Body of pancreas (tissue), 4 donors: ENCODE measurements at regions not wholly inside any gene's neighbourhood (a gene's known extent, or its start where the extent isn't known, plus 50 kb on each side); places are given as distances from the start of the nearest gene placed in this dataset.

ENCODE experiments used
- ATAC-seq: fragments of 150-250 bp; one replicate; pipeline ENCODE4 v1.9.1; 2016
- DNase-seq, 4 donors: peaks; one replicate each; pipeline ENCODE4 v3.0.0-alpha.2; 2019
- H3K27ac ChIP-seq, 4 donors: fragments of 200-600 bp; sonication (generic); 1 replicate in 3 of 4; 2 replicates in 1 of 4; pipeline versions ENCODE4 v1.5.1 to v1.6.1; 2016 to 2019; ENCODE audit warnings: mild to moderate bottlenecking in 1 of 4, mixed read lengths in 1 of 4, moderate library complexity in 1 of 4
- H3K27me3 ChIP-seq, 2 donors: fragments of 200-600 bp; sonication (generic); one replicate each; pipeline ENCODE4 v1.6.0; 2016; ENCODE audit warnings: mild to moderate bottlenecking in 1 of 2
- H3K36me3 ChIP-seq, 2 donors: fragments of 200-600 bp; sonication (generic); replicated peaks in 1 of 2; 2 replicates each; pipeline ENCODE4 v1.5.1; 2016; ENCODE audit warnings: low read depth in 2 of 2; ENCODE audit not compliant: insufficient read depth in 1 of 2
- H3K4me1 ChIP-seq: fragments of 200-600 bp; sonication (generic); one replicate; pipeline ENCODE4 v1.6.0; 2016
- H3K4me3 ChIP-seq, 2 donors: fragments of 200-600 bp; sonication (generic); 1 replicate in 1 of 2; 2 replicates in 1 of 2; pipeline ENCODE4 v1.5.1; 2016 to 2019
- H3K9me3 ChIP-seq, 3 donors: fragments of 200-600 bp; sonication (generic); 1 replicate in 2 of 3; 2 replicates in 1 of 3; pipeline ENCODE4 v1.5.1; 2016
- POLR2A ChIP-seq, 3 donors: fragments of 450-650 bp; IDR thresholded peaks; one replicate each; pipeline ENCODE4 v1.6.1; 2016; ENCODE audit warnings: antibody characterized with exemption in 3 of 3, mild to moderate bottlenecking in 2 of 3
- WGBS, 2 donors: methylation state at CpG; one replicate each; pipeline ENCODE4 v1.1.5; 2017; 5-methylcytosine and 5-hydroxymethylcytosine counted together
- intact Hi-C: fragments of 100-400 bp; cut with DNase I; formaldehyde crosslinking; loops from one replicate; pipeline ENCODE4 v1.15.1; 2023
- TF ChIP-seq, protein P1 (sequence below), 7 experiments: fragments of 450-650 bp in 4 of 7; fragments of 200-600 bp in 3 of 7; sonication (generic) in 3 of 7; IDR thresholded peaks; one replicate each; pipeline ENCODE4 v1.5.1; 2016 to 2019; ENCODE audit warnings: antibody characterized with exemption in 7 of 7

DNA sequence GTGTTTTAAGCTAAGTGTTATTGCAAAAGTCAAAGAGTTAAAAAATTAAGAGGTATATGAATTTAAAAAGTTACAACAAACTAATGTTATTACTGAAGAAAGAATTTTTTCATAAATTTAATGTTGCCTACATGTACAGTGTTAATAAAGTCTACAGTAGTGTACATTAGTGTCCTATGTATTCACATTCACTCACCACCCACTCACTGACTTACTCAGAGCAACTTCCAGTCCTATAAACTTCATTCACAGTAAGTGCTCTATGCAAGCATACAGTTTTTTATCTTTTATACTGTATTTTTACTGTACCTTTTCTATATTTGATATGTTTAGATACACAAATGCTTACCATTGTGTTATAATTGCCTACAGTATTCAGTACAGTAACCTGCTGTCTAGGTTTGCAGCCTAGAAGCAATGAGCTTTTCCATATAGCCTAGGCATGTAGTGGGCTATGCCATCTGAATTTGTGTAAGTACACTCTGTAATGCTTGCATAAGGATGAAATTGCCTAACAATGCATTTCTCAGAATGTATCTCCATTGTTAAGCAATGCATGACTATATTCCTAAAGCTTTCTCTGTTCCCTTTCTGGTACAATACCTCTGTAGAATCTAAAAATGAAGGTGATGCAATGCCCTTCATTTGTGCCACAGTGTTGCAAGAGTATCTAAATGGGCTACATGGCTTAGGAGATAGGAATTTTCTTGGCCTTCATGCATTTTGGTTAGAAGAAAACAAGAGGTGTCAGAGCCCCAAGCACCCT is 370.8 kb upstream of the NT5C1B start:
- Histone ChIP-seq H3K27me3 (no peaks in the 10 kb centered on the region), H3K27ac (no peak overlapping the region), H3K4me3 (no peak overlapping the region), H3K4me1 (no peaks in the 10 kb centered on the region), H3K36me3 (no peaks in the 10 kb centered on the region), H3K9me3 (no peaks in the 10 kb centered on the region)
- no peak for ATAC-seq
- TF ChIP-seq POLR2A (IDR thresholded peaks at IDR 0.05) = no peak
- TF ChIP-seq, protein P1, sequence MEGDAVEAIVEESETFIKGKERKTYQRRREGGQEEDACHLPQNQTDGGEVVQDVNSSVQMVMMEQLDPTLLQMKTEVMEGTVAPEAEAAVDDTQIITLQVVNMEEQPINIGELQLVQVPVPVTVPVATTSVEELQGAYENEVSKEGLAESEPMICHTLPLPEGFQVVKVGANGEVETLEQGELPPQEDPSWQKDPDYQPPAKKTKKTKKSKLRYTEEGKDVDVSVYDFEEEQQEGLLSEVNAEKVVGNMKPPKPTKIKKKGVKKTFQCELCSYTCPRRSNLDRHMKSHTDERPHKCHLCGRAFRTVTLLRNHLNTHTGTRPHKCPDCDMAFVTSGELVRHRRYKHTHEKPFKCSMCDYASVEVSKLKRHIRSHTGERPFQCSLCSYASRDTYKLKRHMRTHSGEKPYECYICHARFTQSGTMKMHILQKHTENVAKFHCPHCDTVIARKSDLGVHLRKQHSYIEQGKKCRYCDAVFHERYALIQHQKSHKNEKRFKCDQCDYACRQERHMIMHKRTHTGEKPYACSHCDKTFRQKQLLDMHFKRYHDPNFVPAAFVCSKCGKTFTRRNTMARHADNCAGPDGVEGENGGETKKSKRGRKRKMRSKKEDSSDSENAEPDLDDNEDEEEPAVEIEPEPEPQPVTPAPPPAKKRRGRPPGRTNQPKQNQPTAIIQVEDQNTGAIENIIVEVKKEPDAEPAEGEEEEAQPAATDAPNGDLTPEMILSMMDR (IDR thresholded peaks at IDR 0.05) = no peak
- DNase-seq = no peak
- intact Hi-C loops = no loop called here

DNA sequence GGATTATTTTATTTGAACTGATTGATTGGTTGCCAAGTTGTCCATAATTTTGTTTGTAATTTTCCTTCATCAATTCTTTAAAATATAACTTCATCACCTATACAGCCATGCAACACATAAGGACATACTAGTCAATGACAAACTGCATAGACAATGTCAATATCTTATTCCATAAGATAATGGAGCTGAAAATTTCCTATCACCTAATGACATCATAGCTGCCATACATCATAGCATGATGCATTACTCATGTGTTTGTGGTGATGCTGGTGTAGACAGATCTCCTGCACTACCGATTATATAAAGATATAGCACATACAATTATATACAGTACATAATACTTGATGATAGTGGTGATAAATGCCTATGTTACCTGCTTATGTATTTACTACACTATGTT is 369.8 kb upstream of the NT5C1B start:
- H3K27me3 ChIP-seq = no peaks in the 10 kb centered on the region
- 83 to 90% methylated on average over 1 of the region's 1 CpG for WGBS, 2 donors

DNA sequence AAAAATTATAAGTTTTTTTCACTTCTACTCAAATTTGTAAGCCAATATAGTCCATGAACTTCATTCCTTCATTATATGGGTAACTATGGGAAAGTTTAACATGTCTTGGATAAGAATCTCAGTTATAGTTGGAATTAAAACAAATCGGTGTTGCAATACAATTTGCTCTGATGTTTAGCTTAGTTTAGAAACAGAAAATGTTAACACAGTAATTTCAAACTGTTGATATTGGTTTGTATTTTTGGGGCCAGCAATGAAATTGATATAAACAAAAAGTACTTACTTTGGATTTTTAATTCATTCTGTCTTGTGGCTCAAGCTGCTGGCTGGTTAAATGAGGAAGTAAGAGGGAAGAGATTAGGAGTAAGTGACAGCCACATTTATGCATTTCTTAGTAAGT is 368.5 kb upstream of the NT5C1B start:
- H3K4me3 ChIP-seq = no peak overlapping the region
- no peaks in the 10 kb centered on the region for H3K4me1 ChIP-seq
- no peak for ATAC-seq
- intact Hi-C loops = no loop called here
- TF ChIP-seq POLR2A (IDR thresholded peaks at IDR 0.05) = no peak
- TF ChIP-seq, protein P1 (IDR thresholded peaks at IDR 0.05) = no peak
- no peaks in the 10 kb centered on the region for H3K27me3 ChIP-seq
- DNase-seq = no peak
- H3K27ac ChIP-seq = no peak overlapping the region
- H3K9me3 ChIP-seq = no peaks in the 10 kb centered on the region
- WGBS, 2 donors = 78 to 93% methylated on average over 1 of the region's 1 CpG
- no peaks in the 10 kb centered on the region for H3K36me3 ChIP-seq

More for the DNA sequence above, 369.8 kb upstream of the NT5C1B start:
- H3K4me3 ChIP-seq = no peak overlapping the region
- no peak overlapping the region for H3K27ac ChIP-seq
- no peak for DNase-seq
- H3K9me3 ChIP-seq = no peaks in the 10 kb centered on the region
- no peaks in the 10 kb centered on the region for H3K4me1 ChIP-seq
- TF ChIP-seq, protein P1 (IDR thresholded peaks at IDR 0.05) = no peak
- no peak for TF ChIP-seq POLR2A (IDR thresholded peaks at IDR 0.05)
- intact Hi-C loops = no loop called here
- no peaks in the 10 kb centered on the region for H3K36me3 ChIP-seq
- ATAC-seq = no peak

DNA sequence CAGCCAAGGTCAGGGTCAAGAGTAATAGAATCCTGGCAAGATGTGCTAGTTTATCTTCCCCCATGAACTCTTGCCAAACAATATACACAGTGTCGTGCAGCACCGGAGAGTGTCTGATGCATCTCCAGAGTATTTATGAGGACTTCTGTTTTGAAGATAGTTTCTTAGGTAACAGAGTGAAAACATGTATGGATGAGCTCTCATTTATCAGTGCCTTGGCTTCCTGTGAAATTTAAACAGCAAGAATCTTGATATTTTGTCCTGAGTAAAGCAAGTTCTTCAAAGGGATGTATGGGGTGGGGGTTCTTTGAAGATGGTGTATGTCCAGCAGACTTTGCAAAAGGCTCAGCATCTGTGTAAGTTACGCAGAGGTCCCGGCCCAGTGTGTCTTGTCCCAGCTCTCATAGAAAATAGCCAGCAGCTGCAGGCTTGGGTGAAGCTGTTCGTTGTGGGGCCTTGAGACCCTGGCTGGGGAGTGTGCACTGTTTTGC is 361.0 kb upstream of the NT5C1B start:
- TF ChIP-seq, protein P1 (IDR thresholded peaks at IDR 0.05) = no peak
- TF ChIP-seq POLR2A (IDR thresholded peaks at IDR 0.05) = no peak
- Histone ChIP-seq H3K27ac (no peak overlapping the region), H3K4me1 (no peaks in the 10 kb centered on the region), H3K9me3 (no peaks in the 10 kb centered on the region), H3K4me3 (no peak overlapping the region), H3K36me3 (no peaks in the 10 kb centered on the region), H3K27me3 (no peaks in the 10 kb centered on the region)
- DNase-seq (no peak), ATAC-seq (no peak)
- WGBS, 2 donors = 71 to 76% methylated on average over 5 of the region's 5 CpGs
- intact Hi-C loops = no loop called here

DNA sequence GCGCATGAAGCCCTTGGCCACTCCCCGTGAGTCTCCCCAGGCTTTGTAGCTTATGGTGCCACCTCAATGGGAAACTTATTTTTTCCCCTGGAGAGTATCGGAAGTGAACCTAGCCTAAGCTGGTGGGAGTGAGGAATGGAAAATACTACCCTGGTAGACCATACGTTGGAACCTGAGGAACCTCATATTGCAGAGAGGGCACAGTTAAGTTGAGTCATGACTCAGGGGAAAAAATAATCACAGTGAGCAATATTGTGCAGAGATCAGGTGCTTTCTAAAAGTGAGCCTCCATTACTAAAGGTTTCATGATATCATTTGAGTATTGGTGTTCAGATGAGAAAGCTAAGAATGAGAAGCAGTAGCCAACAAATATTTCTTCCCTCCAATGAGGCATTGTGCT is 360.5 kb upstream of the NT5C1B start:
- no peak for TF ChIP-seq POLR2A (IDR thresholded peaks at IDR 0.05)
- TF ChIP-seq, protein P1 (IDR thresholded peaks at IDR 0.05) = no peak
- WGBS, 2 donors = 91 to 92% methylated on average over 4 of the region's 4 CpGs
- Histone ChIP-seq H3K36me3 (no peaks in the 10 kb centered on the region), H3K27me3 (no peaks in the 10 kb centered on the region), H3K27ac (no peak overlapping the region), H3K4me1 (no peaks in the 10 kb centered on the region), H3K4me3 (no peak overlapping the region), H3K9me3 (no peaks in the 10 kb centered on the region)
- ATAC-seq = no peak
- no peak for DNase-seq
- intact Hi-C loops = no loop called here
